Ectodermal cell (in vitro differentiated cells): ENCODE measurements at regions not wholly inside any gene's neighbourhood (a gene's known extent, or its start where the extent isn't known, plus 50 kb on each side); places are given as distances from the start of the nearest gene placed in this dataset.

ENCODE experiments used
- H3K27ac ChIP-seq: 2 replicates; pipeline ENCODE4 v1.7.0; 2013; ENCODE audit warnings: mild to moderate bottlenecking, low read depth, low read length; ENCODE audit not compliant: insufficient read depth, poor library complexity, severe bottlenecking
- H3K27me3 ChIP-seq: 2 replicates; pipeline ENCODE4 v1.7.0; 2013; ENCODE audit warnings: mild to moderate bottlenecking, low read length; ENCODE audit not compliant: insufficient read depth, control insufficient read depth, poor library complexity, severe bottlenecking
- H3K36me3 ChIP-seq: one replicate; pipeline ENCODE4 v1.7.0; 2013; ENCODE audit warnings: low read length; ENCODE audit not compliant: control insufficient read depth, insufficient read depth
- H3K4me1 ChIP-seq: one replicate; pipeline ENCODE4 v1.7.0; 2013; ENCODE audit warnings: low read length; ENCODE audit not compliant: control insufficient read depth, insufficient read depth
- H3K4me3 ChIP-seq: 2 replicates; pipeline ENCODE4 v1.7.0; 2013; ENCODE audit warnings: low read depth, low read length, control low read depth; ENCODE audit not compliant: insufficient read depth
- H3K9me3 ChIP-seq: 2 replicates; pipeline ENCODE4 v1.7.0; 2013; ENCODE audit warnings: mild to moderate bottlenecking, low read length, moderate library complexity; ENCODE audit not compliant: control insufficient read depth
- WGBS, 2 experiments: methylation state at CpG; one replicate each; pipeline ENCODE4 v1.1.7; 2013; ENCODE audit warnings: missing lambda C conversion rate in 2 of 2; 5-methylcytosine and 5-hydroxymethylcytosine counted together

- no peak overlapping the region for H3K4me3 ChIP-seq
- no peaks in the 10 kb centered on the region for H3K36me3 ChIP-seq
- no peaks in the 10 kb centered on the region for H3K4me1 ChIP-seq
- H3K27me3 ChIP-seq: no peaks in the 10 kb centered on the region
- no peak overlapping the region for H3K27ac ChIP-seq
- no peaks in the 10 kb centered on the region for H3K9me3 ChIP-seq
Observed at GRCh38 chr2:226139759-226140158, 659.9 kb downstream of the IRS1 start.

GRCh38 chr2:226137201-226137811 is 662.3 kb downstream of the IRS1 start:
- H3K4me1 ChIP-seq: peaks cover 4% of the 10 kb centered on the region
- no peak overlapping the region for H3K4me3 ChIP-seq
- no peaks in the 10 kb centered on the region for H3K9me3 ChIP-seq
- H3K27me3 ChIP-seq: no peaks in the 10 kb centered on the region
- no peak overlapping the region for H3K27ac ChIP-seq
- no peaks in the 10 kb centered on the region for H3K36me3 ChIP-seq
- WGBS, 2 experiments: 85 to 92% methylated on average over 4 of the region's 4 CpGs

GRCh38 chr2:226136739-226137138 is 662.9 kb downstream of the IRS1 start:
- H3K4me3 ChIP-seq: no peak overlapping the region
- WGBS, 2 experiments: 99% methylated on average over 4 of the region's 4 CpGs
- no peaks in the 10 kb centered on the region for H3K9me3 ChIP-seq
- H3K27me3 ChIP-seq: no peaks in the 10 kb centered on the region
- H3K27ac ChIP-seq: no peak overlapping the region
- no peaks in the 10 kb centered on the region for H3K36me3 ChIP-seq
- H3K4me1 ChIP-seq: peaks cover 4% of the 10 kb centered on the region

- Histone ChIP-seq H3K4me1 (peaks cover 4% of the 10 kb centered on the region), H3K36me3 (no peaks in the 10 kb centered on the region), H3K27me3 (no peaks in the 10 kb centered on the region), H3K27ac (no peak overlapping the region), H3K9me3 (no peaks in the 10 kb centered on the region), H3K4me3 (no peak overlapping the region)
- 70 to 72% methylated on average over 3 of the region's 3 CpGs for WGBS, 2 experiments
Observed at GRCh38 chr2:226135861-226136548, 663.6 kb downstream of the IRS1 start.

GRCh38 chr2:226132323-226133215 is 667.1 kb downstream of the IRS1 start:
- Histone ChIP-seq H3K27ac (no peak overlapping the region), H3K9me3 (no peaks in the 10 kb centered on the region), H3K4me1 (peaks cover 4% of the 10 kb centered on the region), H3K4me3 (no peak overlapping the region), H3K27me3 (no peaks in the 10 kb centered on the region), H3K36me3 (no peaks in the 10 kb centered on the region)
- WGBS, 2 experiments: 87 to 88% methylated on average over 5 of the region's 5 CpGs

- 87 to 96% methylated on average over 2 of the region's 2 CpGs for WGBS, 2 experiments
- peaks cover 4% of the 10 kb centered on the region for H3K4me1 ChIP-seq
- no peaks in the 10 kb centered on the region for H3K9me3 ChIP-seq
- H3K4me3 ChIP-seq: no peak overlapping the region
- H3K36me3 ChIP-seq: no peaks in the 10 kb centered on the region
- H3K27me3 ChIP-seq: no peaks in the 10 kb centered on the region
- no peak overlapping the region for H3K27ac ChIP-seq
Observed at GRCh38 chr2:226131299-226131784, 668.3 kb downstream of the IRS1 start.

GRCh38 chr2:226130192-226130591 is 669.4 kb downstream of the IRS1 start:
- 92 to 94% methylated on average over 2 of the region's 2 CpGs for WGBS, 2 experiments
- Histone ChIP-seq H3K27ac (no peak overlapping the region), H3K9me3 (no peaks in the 10 kb centered on the region), H3K4me1 (peaks cover 4% of the 10 kb centered on the region), H3K4me3 (no peak overlapping the region), H3K36me3 (no peaks in the 10 kb centered on the region), H3K27me3 (no peaks in the 10 kb centered on the region)

- 93 to 95% methylated on average over 1 of the region's 1 CpG for WGBS, 2 experiments
- Histone ChIP-seq H3K4me3 (no peak overlapping the region), H3K27ac (no peak overlapping the region), H3K36me3 (no peaks in the 10 kb centered on the region), H3K9me3 (no peaks in the 10 kb centered on the region), H3K27me3 (no peaks in the 10 kb centered on the region), H3K4me1 (peaks cover 8% of the 10 kb centered on the region)
Observed at GRCh38 chr2:226127682-226128081, 671.9 kb downstream of the IRS1 start.

- H3K9me3 ChIP-seq: peaks cover 2% of the 10 kb centered on the region
- WGBS, 2 experiments: 92 to 93% methylated on average over 1 of the region's 1 CpG
- H3K27ac ChIP-seq: no peak overlapping the region
- H3K4me3 ChIP-seq: no peak overlapping the region
- H3K27me3 ChIP-seq: no peaks in the 10 kb centered on the region
- H3K4me1 ChIP-seq: peaks cover 4% of the 10 kb centered on the region
- no peaks in the 10 kb centered on the region for H3K36me3 ChIP-seq
Observed at GRCh38 chr2:226126104-226126503, 673.5 kb downstream of the IRS1 start.
